Mammary epithelial cell (primary cell): ENCODE measurements at regions not wholly inside any gene's neighbourhood (a gene's known extent, or its start where the extent isn't known, plus 50 kb on each side); places are given as distances from the start of the nearest gene placed in this dataset.

Experiments used
- EZH2 ChIP-seq: IDR thresholded peaks from 2 replicates; pipeline ENCODE4 v1.6.1; 2012; ENCODE audit warnings: low read length, inconsistent platforms, borderline replicate concordance
- TF ChIP-seq, protein P1 (sequence below), 2 donors: IDR thresholded peaks in 1 of 2; conservative IDR thresholded peaks in 1 of 2; 2 replicates each; pipeline ENCODE4 v1.5.1; 2011 to 2012; ENCODE audit warnings: inconsistent platforms in 2 of 2, low read length in 2 of 2, mild to moderate bottlenecking in 2 of 2, control low read depth in 1 of 2, low read depth in 1 of 2; ENCODE audit not compliant: insufficient read depth in 1 of 2; ENCODE audit errors: extremely low read depth in 1 of 2

DNA sequence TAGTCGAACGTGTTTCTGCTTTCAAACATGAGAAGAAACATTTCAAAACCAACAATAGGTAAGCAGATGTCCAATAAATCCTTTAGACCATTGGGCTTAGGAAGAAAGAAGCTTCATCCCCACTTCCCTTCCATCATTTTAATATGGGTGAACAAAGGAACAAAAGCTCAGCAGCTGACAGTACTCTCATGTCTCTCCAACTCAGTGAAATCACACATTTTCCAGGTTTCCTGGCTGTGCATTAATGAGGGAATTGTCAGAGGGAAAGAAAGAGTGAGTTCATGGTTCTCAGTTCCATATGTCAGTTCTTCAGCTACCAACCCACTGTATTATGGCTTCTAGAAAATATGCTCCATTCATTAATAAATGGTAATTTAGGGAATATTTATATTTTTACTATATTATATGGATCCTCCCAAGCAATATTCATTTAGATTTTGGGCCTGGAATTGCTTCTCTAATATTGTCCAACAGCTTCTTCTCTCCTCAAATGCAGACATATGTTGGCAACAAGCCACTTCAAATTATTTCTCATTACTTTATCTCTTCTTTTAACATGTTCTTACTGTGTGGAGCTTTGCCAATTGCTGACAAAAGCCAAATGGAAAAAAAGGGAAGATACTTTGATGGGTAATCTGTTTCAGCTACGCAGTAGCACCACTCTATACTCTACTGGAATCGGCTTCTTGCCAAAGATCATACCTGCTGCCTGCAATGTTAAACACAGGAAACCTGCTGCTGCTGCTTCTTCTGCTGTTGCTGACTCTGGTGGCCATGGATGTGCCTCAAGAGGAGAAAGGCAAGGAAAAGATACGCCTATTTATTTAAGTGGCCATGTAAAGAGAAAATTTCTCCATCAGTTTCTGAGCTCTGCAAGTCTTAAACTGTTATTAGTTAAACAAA, 1757.6 kb downstream of the ARAP2 start:
- TF ChIP-seq, protein P1, sequence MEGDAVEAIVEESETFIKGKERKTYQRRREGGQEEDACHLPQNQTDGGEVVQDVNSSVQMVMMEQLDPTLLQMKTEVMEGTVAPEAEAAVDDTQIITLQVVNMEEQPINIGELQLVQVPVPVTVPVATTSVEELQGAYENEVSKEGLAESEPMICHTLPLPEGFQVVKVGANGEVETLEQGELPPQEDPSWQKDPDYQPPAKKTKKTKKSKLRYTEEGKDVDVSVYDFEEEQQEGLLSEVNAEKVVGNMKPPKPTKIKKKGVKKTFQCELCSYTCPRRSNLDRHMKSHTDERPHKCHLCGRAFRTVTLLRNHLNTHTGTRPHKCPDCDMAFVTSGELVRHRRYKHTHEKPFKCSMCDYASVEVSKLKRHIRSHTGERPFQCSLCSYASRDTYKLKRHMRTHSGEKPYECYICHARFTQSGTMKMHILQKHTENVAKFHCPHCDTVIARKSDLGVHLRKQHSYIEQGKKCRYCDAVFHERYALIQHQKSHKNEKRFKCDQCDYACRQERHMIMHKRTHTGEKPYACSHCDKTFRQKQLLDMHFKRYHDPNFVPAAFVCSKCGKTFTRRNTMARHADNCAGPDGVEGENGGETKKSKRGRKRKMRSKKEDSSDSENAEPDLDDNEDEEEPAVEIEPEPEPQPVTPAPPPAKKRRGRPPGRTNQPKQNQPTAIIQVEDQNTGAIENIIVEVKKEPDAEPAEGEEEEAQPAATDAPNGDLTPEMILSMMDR (conservative IDR thresholded peaks at IDR 0.05 in 1 of 2, IDR thresholded peaks at IDR 0.05 in 1 of 2; ENCODE audit: extremely low read depth in 1 of 2, insufficient read depth in 1 of 2, low read depth in 1 of 2, low read length in 2 of 2) = no peak
- no peak for TF ChIP-seq EZH2
